Astrocyte (in vitro differentiated cells and primary cell): ENCODE measurements at regions not wholly inside any gene's neighbourhood (a gene's known extent, or its start where the extent isn't known, plus 50 kb on each side); places are given as distances from the start of the nearest gene placed in this dataset.

Source experiments
- EZH2 ChIP-seq: IDR thresholded peaks from 2 replicates; pipeline ENCODE4 v1.6.1; 2012; ENCODE audit warnings: mild to moderate bottlenecking, low read length, inconsistent platforms; ENCODE audit not compliant: insufficient read depth
- TF ChIP-seq, protein P1 (sequence below): IDR thresholded peaks from 2 replicates; pipeline ENCODE4 v1.5.1; 2011; ENCODE audit warnings: low read depth, mild to moderate bottlenecking, inconsistent platforms, low read length, moderate library complexity; ENCODE audit not compliant: insufficient read depth

DNA sequence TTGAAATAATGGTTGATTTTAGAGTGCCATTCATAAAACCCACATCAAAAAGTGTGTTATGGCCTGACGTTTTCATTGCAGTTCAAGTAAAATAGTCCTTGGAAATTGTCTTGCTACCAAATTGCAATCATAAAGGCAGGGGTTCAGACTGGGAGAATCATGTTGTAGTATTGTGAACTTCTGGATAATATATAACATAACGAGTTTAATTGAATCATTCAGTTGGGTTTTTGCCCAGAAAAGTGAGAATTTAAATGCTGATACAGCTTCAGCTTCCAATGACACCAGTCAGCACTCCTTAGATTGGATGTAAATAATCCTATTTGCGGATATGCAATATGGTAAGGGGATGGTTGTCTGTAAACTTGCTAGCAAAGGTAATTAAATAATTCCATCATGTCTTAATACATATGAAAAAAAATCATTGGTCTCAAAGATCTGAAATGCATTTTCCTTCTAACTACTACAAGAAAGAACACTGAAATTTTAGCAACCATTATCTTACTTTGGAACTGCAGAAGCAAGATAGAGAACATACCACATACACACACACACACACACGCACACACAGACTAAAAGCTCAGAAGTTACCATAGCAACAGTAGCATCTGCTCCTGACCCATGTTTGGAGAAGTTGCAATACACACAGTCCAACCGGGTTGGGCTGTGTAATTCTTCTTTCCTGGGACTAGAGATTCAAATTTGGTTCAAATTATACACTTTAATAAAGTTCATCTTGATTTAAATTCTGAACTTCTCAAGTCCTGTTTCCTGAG is 686.2 kb upstream of the NR2F2 start:
- TF ChIP-seq, protein P1, sequence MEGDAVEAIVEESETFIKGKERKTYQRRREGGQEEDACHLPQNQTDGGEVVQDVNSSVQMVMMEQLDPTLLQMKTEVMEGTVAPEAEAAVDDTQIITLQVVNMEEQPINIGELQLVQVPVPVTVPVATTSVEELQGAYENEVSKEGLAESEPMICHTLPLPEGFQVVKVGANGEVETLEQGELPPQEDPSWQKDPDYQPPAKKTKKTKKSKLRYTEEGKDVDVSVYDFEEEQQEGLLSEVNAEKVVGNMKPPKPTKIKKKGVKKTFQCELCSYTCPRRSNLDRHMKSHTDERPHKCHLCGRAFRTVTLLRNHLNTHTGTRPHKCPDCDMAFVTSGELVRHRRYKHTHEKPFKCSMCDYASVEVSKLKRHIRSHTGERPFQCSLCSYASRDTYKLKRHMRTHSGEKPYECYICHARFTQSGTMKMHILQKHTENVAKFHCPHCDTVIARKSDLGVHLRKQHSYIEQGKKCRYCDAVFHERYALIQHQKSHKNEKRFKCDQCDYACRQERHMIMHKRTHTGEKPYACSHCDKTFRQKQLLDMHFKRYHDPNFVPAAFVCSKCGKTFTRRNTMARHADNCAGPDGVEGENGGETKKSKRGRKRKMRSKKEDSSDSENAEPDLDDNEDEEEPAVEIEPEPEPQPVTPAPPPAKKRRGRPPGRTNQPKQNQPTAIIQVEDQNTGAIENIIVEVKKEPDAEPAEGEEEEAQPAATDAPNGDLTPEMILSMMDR, result no peak
- no peak for TF ChIP-seq EZH2
